Thoracic aorta (tissue), 2 donors: ENCODE measurements at regions not wholly inside any gene's neighbourhood (a gene's known extent, or its start where the extent isn't known, plus 50 kb on each side); places are given as distances from the start of the nearest gene placed in this dataset.

ENCODE experiments used
- ATAC-seq: fragments of 150-250 bp; one replicate; pipeline ENCODE4 v1.8.0; 2017; ENCODE audit warnings: low read depth; ENCODE audit not compliant: insufficient number of reproducible peaks, low FRiP score
- DNase-seq: peaks from one replicate; pipeline ENCODE4 v3.0.0-alpha.2; 2020; ENCODE audit warnings: low spot score
- H3K27ac ChIP-seq, 2 donors: fragments of 200-600 bp; sonication (generic); 1 replicate in 1 of 2; 2 replicates in 1 of 2; pipeline ENCODE4 v1.5.1; 2016; ENCODE audit warnings: mild to moderate bottlenecking in 2 of 2, moderate library complexity in 2 of 2
- H3K27me3 ChIP-seq: fragments of 200-600 bp; sonication (generic); replicated peaks from 2 replicates; pipeline ENCODE4 v1.6.0; 2016; ENCODE audit warnings: mild to moderate bottlenecking; ENCODE audit not compliant: insufficient read depth
- H3K36me3 ChIP-seq: fragments of 200-600 bp; sonication (generic); one replicate; pipeline ENCODE4 v1.5.1; 2016
- H3K4me1 ChIP-seq, 2 donors: fragments of 200-600 bp; sonication (generic); 1 replicate in 1 of 2; 2 replicates in 1 of 2; pipeline versions ENCODE4 v1.5.1 to v1.6.0; 2016; ENCODE audit warnings: low read depth in 2 of 2, mild to moderate bottlenecking in 1 of 2; ENCODE audit not compliant: control insufficient read depth in 1 of 2
- H3K4me3 ChIP-seq: fragments of 200-600 bp; sonication (generic); 2 replicates; pipeline ENCODE4 v1.5.1; 2016; ENCODE audit warnings: mild to moderate bottlenecking
- H3K9me3 ChIP-seq: fragments of 200-600 bp; sonication (generic); 2 replicates; pipeline ENCODE4 v1.5.1; 2016
- CTCF ChIP-seq: fragments of 200-600 bp; sonication (generic); IDR thresholded peaks from one replicate; pipeline ENCODE4 v1.5.1; 2019; ENCODE audit warnings: antibody characterized with exemption

GRCh38 chr14:37859177-37859576 is 263.7 kb downstream of the TTC6 start:
- no peaks in the 10 kb centered on the region for H3K9me3 ChIP-seq
- ATAC-seq (no peak), DNase-seq (no peak)
- no peaks in the 10 kb centered on the region for H3K36me3 ChIP-seq
- no peak overlapping the region for H3K27ac ChIP-seq
- no peak overlapping the region for H3K4me3 ChIP-seq
- no peak for TF ChIP-seq CTCF
- no peaks in the 10 kb centered on the region for H3K4me1 ChIP-seq
- H3K27me3 ChIP-seq: no peaks in the 10 kb centered on the region

- Histone ChIP-seq H3K4me1 (no peaks in the 10 kb centered on the region), H3K27me3 (no peaks in the 10 kb centered on the region), H3K27ac (no peak overlapping the region), H3K4me3 (no peak overlapping the region), H3K9me3 (no peaks in the 10 kb centered on the region), H3K36me3 (no peaks in the 10 kb centered on the region)
- DNase-seq: no peak
- ATAC-seq: no peak
- TF ChIP-seq CTCF: no peak
Observed at GRCh38 chr14:37862263-37862662, 266.8 kb downstream of the TTC6 start.

GRCh38 chr14:37864128-37864527 is 268.7 kb downstream of the TTC6 start:
- no peaks in the 10 kb centered on the region for H3K4me1 ChIP-seq
- no peaks in the 10 kb centered on the region for H3K9me3 ChIP-seq
- no peak overlapping the region for H3K27ac ChIP-seq
- H3K36me3 ChIP-seq: no peaks in the 10 kb centered on the region
- no peak overlapping the region for H3K4me3 ChIP-seq
- no peak for TF ChIP-seq CTCF
- DNase-seq: no peak
- H3K27me3 ChIP-seq: no peaks in the 10 kb centered on the region
- ATAC-seq: no peak

- no peak overlapping the region for H3K27ac ChIP-seq
- DNase-seq (no peak), ATAC-seq (no peak)
- no peak overlapping the region for H3K4me3 ChIP-seq
- H3K4me1 ChIP-seq: no peaks in the 10 kb centered on the region
- H3K27me3 ChIP-seq: no peaks in the 10 kb centered on the region
- H3K9me3 ChIP-seq: no peaks in the 10 kb centered on the region
- no peaks in the 10 kb centered on the region for H3K36me3 ChIP-seq
- TF ChIP-seq CTCF: no peak
Observed at GRCh38 chr14:37864861-37865718, 269.7 kb downstream of the TTC6 start.

GRCh38 chr14:37865719-37866549 is 270.5 kb downstream of the TTC6 start:
- Histone ChIP-seq H3K27ac (no peak overlapping the region), H3K4me3 (no peak overlapping the region), H3K4me1 (no peaks in the 10 kb centered on the region), H3K27me3 (no peaks in the 10 kb centered on the region), H3K36me3 (no peaks in the 10 kb centered on the region), H3K9me3 (no peaks in the 10 kb centered on the region)
- DNase-seq (no peak), ATAC-seq (no peak)
- TF ChIP-seq CTCF: no peak
